ENCODE measurements at regions not wholly inside any gene's neighbourhood (a gene's known extent, or its start where the extent isn't known, plus 50 kb on each side); places are given as distances from the start of the nearest gene placed in this dataset.
"Not testable (repeated sequence)": the region's sequence is repeated elsewhere in the genome, so short reads cannot be mapped to it uniquely, and the experiment has no call there.

DNA sequence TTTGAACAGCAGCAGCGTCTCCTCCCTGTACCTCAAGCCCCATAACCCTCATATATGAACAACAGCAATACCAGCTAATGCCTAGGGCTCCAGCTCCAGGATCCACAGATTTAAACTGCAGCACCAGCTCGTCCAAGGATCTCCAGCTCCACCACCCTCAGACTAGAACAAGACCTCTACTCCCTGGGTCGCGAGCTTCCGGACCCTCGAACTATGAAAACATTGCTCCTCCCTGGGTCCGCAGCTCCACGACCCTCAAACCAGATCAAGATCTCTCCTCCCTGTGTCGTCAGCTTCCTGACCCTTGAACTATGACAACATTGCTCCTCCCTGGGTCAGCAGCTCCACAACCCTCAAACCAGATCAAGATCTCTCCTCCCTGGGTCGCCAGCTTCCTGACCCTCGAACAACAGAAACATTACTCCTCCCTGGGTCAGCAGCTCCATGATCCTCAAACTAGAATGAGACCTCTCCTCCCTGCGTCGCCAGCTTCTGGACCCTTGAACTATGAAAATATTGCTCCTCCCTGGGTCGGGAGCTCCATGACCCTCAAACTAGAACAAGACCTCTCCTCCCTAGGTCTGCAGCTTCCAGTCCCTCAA, 339.0 kb upstream of the SULF2 start:
- no peaks in the 10 kb centered on the region for H3K9me3 ChIP-seq (ENCODE audit: control insufficient read depth, low read length)
- H2AK5ac ChIP-seq (ENCODE audit: low read length, severe bottlenecking) = no peak overlapping the region
- H2BK5ac ChIP-seq (ENCODE audit: low read depth, low read length, poor library complexity, severe bottlenecking) = no peak overlapping the region
- no peak overlapping the region for H2BK120ac ChIP-seq (ENCODE audit: low read depth, low read length)
- no peak overlapping the region for H3K14ac ChIP-seq (ENCODE audit: low read length in 2 of 2)
- no peak overlapping the region for H3K4me2 ChIP-seq (ENCODE audit: low read length, poor library complexity, severe bottlenecking)
- H3K36me3 ChIP-seq (ENCODE audit: control insufficient read depth in 1 of 2, insufficient read depth in 2 of 2, low read depth in 1 of 2, low read length in 2 of 2) = no peaks in the 10 kb centered on the region
- H3K27me3 ChIP-seq (ENCODE audit: control insufficient read depth in 1 of 2, insufficient read depth in 1 of 2, low read length in 2 of 2) = peaks cover 33 to 50% of the 10 kb centered on the region in 2 experiments
- 86% methylated on average over 14 of the region's 14 CpGs for WGBS
- H3K79me1 ChIP-seq (replicated peaks; ENCODE audit: low read length, poor library complexity, severe bottlenecking) = no peaks in the 10 kb centered on the region
- no peak overlapping the region for H4K91ac ChIP-seq (ENCODE audit: low read length)
- H3K4me1 ChIP-seq (ENCODE audit: control insufficient read depth, insufficient read depth, low read depth, low read length) = peaks cover 2% of the 10 kb centered on the region
- no peak overlapping the region for H3K18ac ChIP-seq (ENCODE audit: low read depth in 1 of 2, low read length in 2 of 2)
- H3K4me3 ChIP-seq (ENCODE audit: insufficient read depth in 1 of 2, low read depth in 1 of 2, low read length in 2 of 2) = no peak overlapping the region
- H3K9ac ChIP-seq (ENCODE audit: low read length) = no peak overlapping the region
- H4K8ac ChIP-seq (ENCODE audit: low read length) = no peak overlapping the region
- no peak overlapping the region for H2AFZ ChIP-seq (ENCODE audit: low read depth, low read length)
- no peak overlapping the region for H2BK12ac ChIP-seq (ENCODE audit: low read length in 2 of 2)
- no peak for DNase-seq
- H3K23ac ChIP-seq (ENCODE audit: low read length in 2 of 2) = no peak overlapping the region
- H2BK15ac ChIP-seq (ENCODE audit: low read depth, poor library complexity, severe bottlenecking) = no peak overlapping the region
- H3K27ac ChIP-seq (ENCODE audit: low read length, poor library complexity, severe bottlenecking) = no peak overlapping the region
- H3K4ac ChIP-seq (ENCODE audit: low read depth in 1 of 2, low read length in 2 of 2) = no peak overlapping the region

DNA sequence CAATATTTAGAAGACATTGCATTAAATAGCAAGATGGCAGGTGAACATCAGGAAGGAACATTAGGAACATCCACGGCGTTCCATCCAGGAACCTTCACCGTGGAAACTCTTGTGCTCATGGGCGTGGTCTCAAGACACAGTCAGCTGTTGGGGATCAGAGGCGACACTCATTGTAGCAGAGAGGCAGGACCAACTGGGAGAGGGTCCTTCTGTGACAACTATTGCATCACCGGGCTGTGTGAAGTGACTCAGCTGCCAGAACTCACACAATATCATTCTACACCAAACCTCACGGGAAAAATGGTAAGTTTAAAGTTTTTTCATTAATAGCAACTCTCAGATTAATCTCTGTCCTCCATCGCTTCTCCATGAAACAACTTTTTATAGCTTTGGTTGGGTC, 334.8 kb upstream of the SULF2 start:
- Histone ChIP-seq H2BK5ac (ENCODE audit: low read depth, low read length, poor library complexity, severe bottlenecking) (no peak overlapping the region), H4K8ac (ENCODE audit: low read length) (no peak overlapping the region), H2BK120ac (ENCODE audit: low read depth, low read length) (no peak overlapping the region), H2AFZ (ENCODE audit: low read depth, low read length) (no peak overlapping the region), H3K9ac (ENCODE audit: low read length) (no peak overlapping the region), H3K27me3 (ENCODE audit: control insufficient read depth in 1 of 2, insufficient read depth in 1 of 2, low read length in 2 of 2) (peaks cover 15 to 35% of the 10 kb centered on the region in 2 experiments), H3K27ac (ENCODE audit: low read length, poor library complexity, severe bottlenecking) (no peak overlapping the region), H3K4me2 (ENCODE audit: low read length, poor library complexity, severe bottlenecking) (no peak overlapping the region), H3K23ac (ENCODE audit: low read length in 2 of 2) (no peak overlapping the region), H2AK5ac (ENCODE audit: low read length, severe bottlenecking) (no peak overlapping the region), H3K4me1 (ENCODE audit: control insufficient read depth, insufficient read depth, low read depth, low read length) (no peaks in the 10 kb centered on the region), H2BK12ac (ENCODE audit: low read length in 2 of 2) (no peak overlapping the region), H3K79me1 (replicated peaks; ENCODE audit: low read length, poor library complexity, severe bottlenecking) (no peaks in the 10 kb centered on the region), H2BK15ac (ENCODE audit: low read depth, poor library complexity, severe bottlenecking) (no peak overlapping the region), H3K9me3 (ENCODE audit: control insufficient read depth, low read length) (no peaks in the 10 kb centered on the region), H4K91ac (ENCODE audit: low read length) (no peak overlapping the region), H3K4ac (ENCODE audit: low read depth in 1 of 2, low read length in 2 of 2) (no peak overlapping the region), H3K36me3 (ENCODE audit: control insufficient read depth in 1 of 2, insufficient read depth in 2 of 2, low read depth in 1 of 2, low read length in 2 of 2) (no peaks in the 10 kb centered on the region), H3K14ac (ENCODE audit: low read length in 2 of 2) (no peak overlapping the region), H3K18ac (ENCODE audit: low read depth in 1 of 2, low read length in 2 of 2) (no peak overlapping the region), H3K4me3 (ENCODE audit: insufficient read depth in 1 of 2, low read depth in 1 of 2, low read length in 2 of 2) (no peak overlapping the region)
- DNase-seq = no peak
- 88% methylated on average over 6 of the region's 8 CpGs for WGBS

DNA sequence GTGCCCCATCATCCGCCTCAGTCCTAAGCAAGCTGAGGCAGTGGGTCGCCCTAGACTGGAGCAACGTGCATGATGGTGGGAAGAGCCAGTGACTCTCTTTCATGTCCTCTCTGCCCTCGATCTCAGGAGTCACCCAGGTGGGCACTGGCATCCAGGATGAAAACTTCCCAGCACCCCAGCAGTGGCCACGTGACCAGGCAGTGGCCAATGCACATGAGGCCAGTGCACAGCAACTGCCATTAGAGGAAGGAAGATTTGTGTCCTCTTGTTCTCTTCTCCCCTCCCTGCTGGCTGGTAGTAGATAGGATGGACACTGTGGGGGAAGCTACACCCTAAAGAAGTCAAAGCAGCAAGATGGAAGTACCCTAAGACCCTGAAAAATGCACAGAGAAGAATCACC, 334.1 kb upstream of the SULF2 start:
- not testable (repeated sequence) for H2AFZ ChIP-seq (ENCODE audit: low read depth, low read length); H2AK5ac ChIP-seq (ENCODE audit: low read length, severe bottlenecking); H2BK120ac ChIP-seq (ENCODE audit: low read depth, low read length); H2BK15ac ChIP-seq (ENCODE audit: low read depth, poor library complexity, severe bottlenecking); H4K8ac ChIP-seq (ENCODE audit: low read length); H2BK5ac ChIP-seq (ENCODE audit: low read depth, low read length, poor library complexity, severe bottlenecking); H2BK12ac ChIP-seq (ENCODE audit: low read length in 2 of 2); H3K4me3 ChIP-seq (ENCODE audit: insufficient read depth in 1 of 2, low read depth in 1 of 2, low read length in 2 of 2); H3K27ac ChIP-seq (ENCODE audit: low read length, poor library complexity, severe bottlenecking); H3K79me1 ChIP-seq (replicated peaks; ENCODE audit: low read length, poor library complexity, severe bottlenecking); H3K4me2 ChIP-seq (ENCODE audit: low read length, poor library complexity, severe bottlenecking); H3K23ac ChIP-seq (ENCODE audit: low read length in 2 of 2); H3K36me3 ChIP-seq (ENCODE audit: control insufficient read depth in 1 of 2, insufficient read depth in 2 of 2, low read depth in 1 of 2, low read length in 2 of 2); H3K18ac ChIP-seq (ENCODE audit: low read depth in 1 of 2, low read length in 2 of 2); H4K91ac ChIP-seq (ENCODE audit: low read length); H3K4ac ChIP-seq (ENCODE audit: low read depth in 1 of 2, low read length in 2 of 2); H3K14ac ChIP-seq (ENCODE audit: low read length in 2 of 2); H3K9me3 ChIP-seq (ENCODE audit: control insufficient read depth, low read length); H3K9ac ChIP-seq (ENCODE audit: low read length); DNase-seq; H3K4me1 ChIP-seq (ENCODE audit: control insufficient read depth, insufficient read depth, low read depth, low read length)
- peaks cover 19 to 31% of the 10 kb centered on the region in 2 experiments for H3K27me3 ChIP-seq (ENCODE audit: control insufficient read depth in 1 of 2, insufficient read depth in 1 of 2, low read length in 2 of 2)
- WGBS = 81% methylated on average over 4 of the region's 5 CpGs

DNA sequence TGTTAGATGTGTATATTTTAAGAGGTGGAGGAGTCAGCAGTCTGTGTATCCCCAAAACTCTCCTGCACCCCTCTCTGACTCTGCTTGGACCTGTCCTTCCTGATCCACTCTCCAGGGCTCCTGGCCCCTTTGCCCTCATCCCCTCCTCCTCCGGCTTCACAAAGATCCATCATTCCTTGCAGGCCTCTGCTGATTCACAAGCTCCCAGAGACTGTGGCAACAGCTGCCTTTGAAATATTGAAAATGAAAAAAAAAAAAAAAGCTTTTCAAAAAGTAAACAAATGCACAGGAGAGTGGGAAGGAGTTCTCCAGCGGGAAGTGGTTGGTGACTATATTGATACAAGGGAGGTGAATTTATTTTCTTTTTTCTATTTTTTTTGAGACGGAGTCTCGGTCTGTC, 330.2 kb upstream of the SULF2 start:
- Histone ChIP-seq H3K27ac (ENCODE audit: low read length, poor library complexity, severe bottlenecking) (no peak overlapping the region), H4K91ac (ENCODE audit: low read length) (no peak overlapping the region), H3K4me1 (ENCODE audit: control insufficient read depth, insufficient read depth, low read depth, low read length) (no peaks in the 10 kb centered on the region), H3K9me3 (ENCODE audit: control insufficient read depth, low read length) (no peaks in the 10 kb centered on the region), H3K4me2 (ENCODE audit: low read length, poor library complexity, severe bottlenecking) (no peak overlapping the region), H4K8ac (ENCODE audit: low read length) (no peak overlapping the region), H3K4me3 (ENCODE audit: insufficient read depth in 1 of 2, low read depth in 1 of 2, low read length in 2 of 2) (no peak overlapping the region), H3K27me3 (ENCODE audit: control insufficient read depth in 1 of 2, insufficient read depth in 1 of 2, low read length in 2 of 2) (peaks cover 17 to 38% of the 10 kb centered on the region in 2 experiments), H2BK120ac (ENCODE audit: low read depth, low read length) (no peak overlapping the region), H3K23ac (ENCODE audit: low read length in 2 of 2) (no peak overlapping the region), H3K9ac (ENCODE audit: low read length) (no peak overlapping the region), H3K36me3 (ENCODE audit: control insufficient read depth in 1 of 2, insufficient read depth in 2 of 2, low read depth in 1 of 2, low read length in 2 of 2) (no peaks in the 10 kb centered on the region), H3K18ac (ENCODE audit: low read depth in 1 of 2, low read length in 2 of 2) (no peak overlapping the region), H3K79me1 (replicated peaks; ENCODE audit: low read length, poor library complexity, severe bottlenecking) (no peaks in the 10 kb centered on the region), H3K14ac (ENCODE audit: low read length in 2 of 2) (no peak overlapping the region), H2BK5ac (ENCODE audit: low read depth, low read length, poor library complexity, severe bottlenecking) (no peak overlapping the region), H2AFZ (ENCODE audit: low read depth, low read length) (no peak overlapping the region), H3K4ac (ENCODE audit: low read depth in 1 of 2, low read length in 2 of 2) (no peak overlapping the region), H2AK5ac (ENCODE audit: low read length, severe bottlenecking) (no peak overlapping the region), H2BK12ac (ENCODE audit: low read length in 2 of 2) (no peak overlapping the region), H2BK15ac (ENCODE audit: low read depth, poor library complexity, severe bottlenecking) (no peak overlapping the region)
- DNase-seq = no peak
- WGBS = 85% methylated on average over 3 of the region's 4 CpGs
